ENCODE measurements at regions not wholly inside any gene's neighbourhood (a gene's known extent, or its start where the extent isn't known, plus 50 kb on each side); places are given as distances from the start of the nearest gene placed in this dataset.
"Not testable (repeated sequence)": the region's sequence is repeated elsewhere in the genome, so short reads cannot be mapped to it uniquely, and the experiment has no call there.

DNA sequence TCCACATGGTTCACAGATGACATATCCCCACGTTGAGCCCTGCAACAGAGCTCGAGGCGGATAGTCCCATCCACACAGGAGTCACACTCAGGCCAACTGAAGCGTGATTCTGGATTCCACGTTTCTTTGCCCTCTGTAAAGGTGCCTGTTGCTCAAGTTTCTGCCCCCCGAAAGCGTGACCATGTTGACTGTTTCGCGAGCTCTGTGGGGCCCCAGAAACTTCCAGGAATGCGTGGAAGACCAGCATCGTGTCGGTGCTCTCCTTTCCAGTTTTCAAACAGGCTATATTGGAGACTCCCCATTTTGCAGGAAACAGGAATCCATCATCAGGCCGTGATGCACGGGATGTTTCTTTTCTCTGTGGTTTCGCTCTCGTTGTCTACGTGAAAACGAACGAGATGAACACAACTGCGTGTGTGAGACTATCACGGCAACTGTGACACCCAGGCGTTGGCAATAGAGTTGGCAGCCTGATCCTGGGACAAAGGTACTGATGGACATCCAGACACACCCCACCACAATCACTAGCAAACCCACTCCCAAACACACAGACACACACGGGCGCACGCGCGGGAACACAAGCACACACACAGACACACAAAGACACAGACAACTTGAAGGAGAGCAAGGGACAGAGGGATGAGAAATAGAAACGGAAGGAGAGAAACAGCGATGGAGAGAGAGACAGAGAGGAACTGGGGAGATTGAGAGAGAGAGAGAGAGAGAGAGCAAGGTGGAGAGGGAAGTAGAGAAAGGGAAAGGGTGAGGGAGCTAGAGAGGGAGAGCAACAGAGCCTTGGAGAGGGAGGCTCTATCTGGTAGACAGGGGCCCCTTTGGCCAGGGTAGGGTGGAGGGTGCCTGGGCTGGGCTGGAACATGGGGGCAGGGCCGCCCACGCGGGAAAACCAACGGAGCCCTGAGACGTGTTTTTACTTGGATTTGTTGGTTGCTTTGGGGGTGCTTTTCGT lies 1609.3 kb downstream of the SPATA31A7 start:
- H3K27me3 ChIP-seq: peaks cover 45% of the 10 kb centered on the region
- DNase-seq (ENCODE audit: low spot score): peak; percentile 34
- peaks cover 15% of the 10 kb centered on the region for H3K4me1 ChIP-seq (ENCODE audit: insufficient read depth)
- 30% methylated on average over 35 of the region's 35 CpGs for WGBS (ENCODE audit: low lambda C conversion rate, missing lambda C conversion rate)
- not testable (repeated sequence) for H3K79me2 ChIP-seq; H3K27ac ChIP-seq; H3K9me2 ChIP-seq (replicated peaks; ENCODE audit: insufficient read depth); H4K20me1 ChIP-seq (ENCODE audit: insufficient read depth, poor library complexity, severe bottlenecking); H2AFZ ChIP-seq; H3K9me3 ChIP-seq (ENCODE audit: low read depth); H3K36me3 ChIP-seq (replicated peaks; ENCODE audit: insufficient read depth, low read depth)
- H3K4me2 ChIP-seq: peak overlapping the region; percentile 66
- peak overlapping the region; percentile 8 for H3K4me3 ChIP-seq

DNA sequence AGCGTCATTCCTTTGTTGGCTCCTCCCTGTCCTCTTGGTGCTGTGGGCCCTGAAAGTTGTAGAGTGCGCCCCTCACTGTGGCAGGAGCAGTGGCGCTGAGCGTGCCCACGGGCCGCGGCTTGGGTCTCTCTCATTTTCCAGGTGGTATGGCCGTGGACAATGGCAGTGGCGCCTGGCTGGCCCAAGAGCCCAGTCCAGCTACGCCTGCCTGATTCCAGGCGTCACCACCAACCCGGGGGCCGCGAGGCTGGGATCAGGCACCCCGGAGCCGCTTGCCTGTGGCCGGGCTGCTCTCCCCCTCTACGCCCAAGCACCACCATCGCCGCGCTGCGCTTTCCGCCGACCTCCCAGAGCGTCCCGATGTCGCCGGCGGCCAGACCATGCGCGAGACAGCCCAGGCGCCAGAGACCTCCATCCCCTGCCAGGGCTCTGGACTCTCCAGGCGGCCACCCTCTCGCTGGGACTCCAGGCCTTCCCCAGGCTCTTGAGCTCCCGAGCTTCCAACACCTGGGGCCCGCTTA lies 1610.1 kb downstream of the SPATA31A7 start:
- peak; percentile 46 for DNase-seq (ENCODE audit: low spot score)
- H3K4me3 ChIP-seq: peak overlapping the region; percentile 8

DNA sequence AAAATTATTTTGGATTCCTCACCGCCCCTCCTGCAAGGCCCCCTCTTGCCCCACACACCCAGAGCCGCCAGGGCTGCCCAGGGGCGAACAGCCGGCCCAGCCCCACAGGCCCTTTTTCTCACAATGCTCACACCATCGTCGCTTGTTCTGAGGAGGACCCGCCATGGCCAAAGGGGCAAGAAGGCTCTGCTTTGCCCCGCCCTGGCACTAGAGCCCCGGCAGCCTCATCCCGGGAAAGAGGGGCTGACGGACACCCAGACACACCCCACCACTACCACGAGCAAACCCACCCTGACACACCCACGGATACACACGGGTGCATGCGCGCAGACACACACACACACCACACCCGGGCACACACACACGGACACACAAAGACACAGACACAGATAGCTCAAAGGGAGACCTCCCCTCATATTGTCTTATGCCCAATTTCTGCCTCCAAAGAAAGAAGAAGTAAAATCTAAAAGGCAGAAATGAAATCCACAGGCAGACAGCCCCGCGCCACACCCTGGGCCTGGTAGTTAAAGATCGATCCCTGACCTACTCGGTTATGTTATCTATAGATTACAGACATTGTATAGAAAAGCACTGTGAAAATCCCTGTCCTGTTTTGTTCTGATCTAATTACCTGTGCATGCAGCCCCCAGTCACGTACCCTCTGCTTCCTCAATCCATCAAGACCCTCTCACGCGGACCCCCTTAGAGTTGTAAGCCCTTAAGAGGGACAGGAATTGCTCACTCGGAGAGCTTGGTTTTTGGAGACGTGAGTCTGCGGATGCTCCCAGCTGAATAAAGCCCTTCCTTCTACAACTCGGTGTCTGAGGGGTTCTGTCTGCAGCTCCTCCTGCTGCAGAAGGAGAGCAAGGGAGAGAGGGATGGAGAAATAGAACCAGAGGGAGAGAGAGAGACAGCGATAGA lies 1610.9 kb downstream of the SPATA31A7 start:
- H3K9me3 ChIP-seq (ENCODE audit: low read depth); H4K20me1 ChIP-seq (ENCODE audit: insufficient read depth, poor library complexity, severe bottlenecking); H3K79me2 ChIP-seq; H3K9me2 ChIP-seq (replicated peaks; ENCODE audit: insufficient read depth); H3K36me3 ChIP-seq (replicated peaks; ENCODE audit: insufficient read depth, low read depth): not testable (repeated sequence)
- H3K27me3 ChIP-seq: peaks cover 50% of the 10 kb centered on the region
- H3K4me3 ChIP-seq: peak overlapping the region; percentile 1
- peak overlapping the region; percentile 28 for H2AFZ ChIP-seq
- peak overlapping the region; percentile 21 for H3K27ac ChIP-seq
- H3K4me1 ChIP-seq (ENCODE audit: insufficient read depth): peaks cover 15% of the 10 kb centered on the region
- 24% methylated on average over 30 of the region's 30 CpGs for WGBS (ENCODE audit: low lambda C conversion rate, missing lambda C conversion rate)
- DNase-seq (ENCODE audit: low spot score): peak; percentile 41
- TF ChIP-seq EZH2phosphoT487 (IDR thresholded peaks at IDR 0.05; ENCODE audit: low read depth, severe bottlenecking, unreplicated experiment) (peak; percentile 42), EZH2 (IDR thresholded peaks at IDR 0.05; ENCODE audit: borderline replicate concordance) (peak; percentile 81)
- TF ChIP-seq, protein P1, sequence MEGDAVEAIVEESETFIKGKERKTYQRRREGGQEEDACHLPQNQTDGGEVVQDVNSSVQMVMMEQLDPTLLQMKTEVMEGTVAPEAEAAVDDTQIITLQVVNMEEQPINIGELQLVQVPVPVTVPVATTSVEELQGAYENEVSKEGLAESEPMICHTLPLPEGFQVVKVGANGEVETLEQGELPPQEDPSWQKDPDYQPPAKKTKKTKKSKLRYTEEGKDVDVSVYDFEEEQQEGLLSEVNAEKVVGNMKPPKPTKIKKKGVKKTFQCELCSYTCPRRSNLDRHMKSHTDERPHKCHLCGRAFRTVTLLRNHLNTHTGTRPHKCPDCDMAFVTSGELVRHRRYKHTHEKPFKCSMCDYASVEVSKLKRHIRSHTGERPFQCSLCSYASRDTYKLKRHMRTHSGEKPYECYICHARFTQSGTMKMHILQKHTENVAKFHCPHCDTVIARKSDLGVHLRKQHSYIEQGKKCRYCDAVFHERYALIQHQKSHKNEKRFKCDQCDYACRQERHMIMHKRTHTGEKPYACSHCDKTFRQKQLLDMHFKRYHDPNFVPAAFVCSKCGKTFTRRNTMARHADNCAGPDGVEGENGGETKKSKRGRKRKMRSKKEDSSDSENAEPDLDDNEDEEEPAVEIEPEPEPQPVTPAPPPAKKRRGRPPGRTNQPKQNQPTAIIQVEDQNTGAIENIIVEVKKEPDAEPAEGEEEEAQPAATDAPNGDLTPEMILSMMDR (IDR thresholded peaks at IDR 0.05; ENCODE audit: poor library complexity): peak; percentile 8
- peak overlapping the region; percentile 66 for H3K4me2 ChIP-seq

More for the DNA sequence above, 1610.1 kb downstream of the SPATA31A7 start:
- Histone ChIP-seq H2AFZ (peak overlapping the region; percentile 28), H3K4me1 (ENCODE audit: insufficient read depth) (peaks cover 15% of the 10 kb centered on the region), H3K4me2 (peak overlapping the region; percentile 66), H3K27me3 (peaks cover 50% of the 10 kb centered on the region), H3K27ac (peak overlapping the region; percentile 5)
- 13% methylated on average over 36 of the region's 36 CpGs for WGBS (ENCODE audit: low lambda C conversion rate, missing lambda C conversion rate)
- not testable (repeated sequence) for H3K9me3 ChIP-seq (ENCODE audit: low read depth); H3K79me2 ChIP-seq; H3K36me3 ChIP-seq (replicated peaks; ENCODE audit: insufficient read depth, low read depth); H4K20me1 ChIP-seq (ENCODE audit: insufficient read depth, poor library complexity, severe bottlenecking); H3K9me2 ChIP-seq (replicated peaks; ENCODE audit: insufficient read depth)
- peak; percentile 29 for TF ChIP-seq EZH2phosphoT487 (IDR thresholded peaks at IDR 0.05; ENCODE audit: low read depth, severe bottlenecking, unreplicated experiment)

DNA sequence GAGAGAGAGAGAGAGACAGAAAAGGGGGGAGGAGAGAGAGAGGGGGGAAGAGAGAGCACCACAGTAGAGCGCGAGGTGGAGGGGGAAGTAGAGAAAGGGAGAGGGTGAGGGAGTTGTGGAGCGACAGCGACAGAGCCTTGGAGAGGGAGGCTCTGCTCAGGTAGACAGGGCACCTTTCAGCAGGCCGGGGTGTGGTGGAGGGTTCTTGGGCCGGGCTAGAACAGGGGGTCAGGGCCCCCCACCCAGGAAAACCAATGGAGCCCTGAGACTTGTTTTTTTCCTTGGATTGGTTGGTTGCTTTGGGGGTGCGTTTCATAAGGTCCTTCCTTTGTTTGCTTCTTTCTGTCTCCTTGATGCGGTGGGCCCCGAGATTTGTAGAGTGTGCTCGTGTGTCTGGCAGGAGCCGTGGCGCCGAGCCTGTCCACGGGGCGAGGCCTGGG lies 1611.6 kb downstream of the SPATA31A7 start:
- peak overlapping the region; percentile 66 for H3K4me2 ChIP-seq
- peak; percentile 35 for DNase-seq (ENCODE audit: low spot score)
- H3K79me2 ChIP-seq; H3K9me2 ChIP-seq (replicated peaks; ENCODE audit: insufficient read depth); H4K20me1 ChIP-seq (ENCODE audit: insufficient read depth, poor library complexity, severe bottlenecking); H3K36me3 ChIP-seq (replicated peaks; ENCODE audit: insufficient read depth, low read depth); H3K9me3 ChIP-seq (ENCODE audit: low read depth): not testable (repeated sequence)
- peak overlapping the region; percentile 9 for H2AFZ ChIP-seq
- H3K4me3 ChIP-seq: peak overlapping the region; percentile 18
- H3K4me1 ChIP-seq (ENCODE audit: insufficient read depth): peaks cover 15% of the 10 kb centered on the region
- WGBS (ENCODE audit: low lambda C conversion rate, missing lambda C conversion rate): 16% methylated on average over 12 of the region's 15 CpGs
- peak overlapping the region; percentile 21 for H3K27ac ChIP-seq
- H3K27me3 ChIP-seq: peaks cover 50% of the 10 kb centered on the region
